ENCODE measurements at regions not wholly inside any gene's neighbourhood (a gene's known extent, or its start where the extent isn't known, plus 50 kb on each side); places are given as distances from the start of the nearest gene placed in this dataset.

DNA sequence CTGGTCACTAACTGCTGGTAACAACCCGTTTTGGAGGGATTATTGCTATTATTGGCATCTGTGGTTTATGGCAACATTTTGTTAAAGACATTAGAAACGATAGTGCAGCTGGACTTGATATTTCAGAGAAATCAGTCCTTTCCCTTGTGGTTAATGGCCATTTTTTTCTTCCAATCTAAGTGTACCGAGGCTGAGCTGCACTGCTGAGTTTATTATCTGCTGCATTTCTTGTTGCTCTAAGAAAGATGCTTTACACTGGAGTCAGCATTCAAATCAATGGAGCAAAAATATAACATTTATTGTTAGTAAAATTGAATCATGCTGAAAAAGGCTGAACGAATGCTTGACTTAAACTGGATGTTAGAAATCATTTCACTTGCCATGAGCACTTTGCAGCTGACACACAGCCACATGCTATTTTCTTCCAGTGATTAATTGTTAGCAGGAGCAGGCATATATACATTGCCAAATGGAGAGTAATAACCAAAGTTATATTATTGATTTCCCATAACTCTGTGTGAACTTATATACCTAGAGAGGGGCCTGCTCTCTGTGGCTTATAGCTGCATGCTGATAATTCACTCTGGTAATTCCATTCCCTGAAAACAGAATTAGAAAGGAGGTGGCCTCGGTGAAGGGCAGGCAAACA lies 66.5 kb upstream of the TTC29 start:
- Histone ChIP-seq H3K36me3 (no peaks in the 10 kb centered on the region), H3K9me3 (no peaks in the 10 kb centered on the region), H3K27ac (no peak overlapping the region), H3K27me3 (peaks cover 0 to 4% (median 0%) of the 10 kb centered on the region in 4 donors), H3K4me3 (no peak overlapping the region), H3K4me1 (no peaks in the 10 kb centered on the region)
- 49 to 60% methylated on average over 5 of the region's 5 CpGs for WGBS, 2 donors
- DNase-seq: no peak
- TF ChIP-seq, protein P1, sequence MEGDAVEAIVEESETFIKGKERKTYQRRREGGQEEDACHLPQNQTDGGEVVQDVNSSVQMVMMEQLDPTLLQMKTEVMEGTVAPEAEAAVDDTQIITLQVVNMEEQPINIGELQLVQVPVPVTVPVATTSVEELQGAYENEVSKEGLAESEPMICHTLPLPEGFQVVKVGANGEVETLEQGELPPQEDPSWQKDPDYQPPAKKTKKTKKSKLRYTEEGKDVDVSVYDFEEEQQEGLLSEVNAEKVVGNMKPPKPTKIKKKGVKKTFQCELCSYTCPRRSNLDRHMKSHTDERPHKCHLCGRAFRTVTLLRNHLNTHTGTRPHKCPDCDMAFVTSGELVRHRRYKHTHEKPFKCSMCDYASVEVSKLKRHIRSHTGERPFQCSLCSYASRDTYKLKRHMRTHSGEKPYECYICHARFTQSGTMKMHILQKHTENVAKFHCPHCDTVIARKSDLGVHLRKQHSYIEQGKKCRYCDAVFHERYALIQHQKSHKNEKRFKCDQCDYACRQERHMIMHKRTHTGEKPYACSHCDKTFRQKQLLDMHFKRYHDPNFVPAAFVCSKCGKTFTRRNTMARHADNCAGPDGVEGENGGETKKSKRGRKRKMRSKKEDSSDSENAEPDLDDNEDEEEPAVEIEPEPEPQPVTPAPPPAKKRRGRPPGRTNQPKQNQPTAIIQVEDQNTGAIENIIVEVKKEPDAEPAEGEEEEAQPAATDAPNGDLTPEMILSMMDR (IDR thresholded peaks at IDR 0.05): no peak
- no peak for TF ChIP-seq POLR2A (IDR thresholded peaks at IDR 0.05)
- intact Hi-C loops (cut with DNase I): no loop called here

DNA sequence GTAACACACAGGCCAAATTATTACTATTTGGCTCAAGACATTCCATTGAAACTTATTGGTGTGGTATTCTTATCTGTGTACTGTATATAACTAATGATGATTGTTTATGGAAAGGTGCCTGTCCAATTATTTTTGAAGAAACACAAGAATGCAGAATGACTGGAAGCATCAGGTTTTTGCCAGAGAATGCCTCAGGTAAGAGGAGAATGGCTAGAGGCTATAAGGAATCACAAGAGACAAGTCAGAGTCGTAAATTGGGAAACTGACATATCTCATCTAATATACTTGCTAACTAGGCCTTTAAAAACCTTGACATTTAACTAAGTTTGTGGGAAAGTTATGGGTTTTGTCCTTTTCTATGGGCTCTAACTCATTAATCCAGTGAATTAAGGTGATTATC lies 69.3 kb upstream of the TTC29 start:
- Histone ChIP-seq H3K9me3 (no peaks in the 10 kb centered on the region), H3K36me3 (no peaks in the 10 kb centered on the region), H3K27ac (no peak overlapping the region), H3K4me3 (peak overlapping the region in 1 of 4 donors; percentile 28), H3K4me1 (no peaks in the 10 kb centered on the region), H3K27me3 (peaks cover 0 to 4% (median 0%) of the 10 kb centered on the region in 4 donors)
- TF ChIP-seq POLR2A (IDR thresholded peaks at IDR 0.05): no peak
- TF ChIP-seq, protein P1 (IDR thresholded peaks at IDR 0.05): no peak
- intact Hi-C loops (cut with DNase I): no loop called here
- no peak for DNase-seq
- 62 to 71% methylated on average over 1 of the region's 1 CpG for WGBS, 2 donors

DNA sequence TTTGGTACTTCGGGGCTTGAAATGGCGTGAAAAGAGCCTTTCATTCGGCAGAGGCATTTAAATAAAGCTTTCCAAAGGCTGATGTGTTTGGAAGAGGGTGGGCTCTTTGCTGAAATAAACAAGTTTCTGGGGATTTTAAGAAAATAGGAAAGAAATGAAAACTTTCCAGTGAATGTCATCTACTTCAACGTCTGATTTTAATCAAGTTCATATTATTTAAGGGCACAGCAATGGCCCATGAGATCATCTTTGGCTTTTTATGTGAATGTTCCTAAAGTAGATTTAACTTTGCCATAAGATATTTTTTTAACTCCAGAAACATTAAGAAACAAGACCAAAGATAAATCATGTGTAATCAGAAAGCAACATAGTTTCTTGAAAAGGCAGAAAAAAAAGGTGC lies 69.8 kb upstream of the TTC29 start:
- no peak for TF ChIP-seq POLR2A (IDR thresholded peaks at IDR 0.05)
- TF ChIP-seq, protein P1 (IDR thresholded peaks at IDR 0.05): no peak
- Histone ChIP-seq H3K4me3 (peak overlapping the region in 1 of 4 donors; percentile 28), H3K36me3 (no peaks in the 10 kb centered on the region), H3K27ac (no peak overlapping the region), H3K4me1 (no peaks in the 10 kb centered on the region), H3K9me3 (no peaks in the 10 kb centered on the region), H3K27me3 (peaks cover 0 to 4% (median 0%) of the 10 kb centered on the region in 4 donors)
- 43 to 52% methylated on average over 4 of the region's 4 CpGs for WGBS, 2 donors
- intact Hi-C loops (cut with DNase I): no loop called here
- DNase-seq: no peak

DNA sequence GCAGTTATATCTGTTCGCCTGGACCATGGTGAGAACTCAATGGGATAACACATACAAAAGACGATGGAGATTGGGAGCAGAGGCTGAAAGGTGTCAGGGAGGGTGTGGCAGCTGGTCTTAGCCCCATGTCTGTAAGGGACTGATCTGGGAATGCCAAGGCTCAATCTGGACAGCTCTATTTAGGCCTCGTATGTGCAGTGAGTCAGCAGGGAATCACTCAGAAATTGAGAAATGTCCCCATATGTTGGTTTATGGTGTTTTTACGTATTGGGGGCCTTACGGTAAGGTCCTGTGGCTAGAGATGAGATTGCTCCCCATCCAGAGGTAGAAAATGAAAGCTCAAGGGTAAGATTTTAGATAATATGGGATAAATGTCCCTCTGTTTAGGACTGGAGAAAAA lies 71.4 kb upstream of the TTC29 start:
- 63 to 68% methylated on average over 5 of the region's 5 CpGs for WGBS, 2 donors
- Histone ChIP-seq H3K4me1 (no peaks in the 10 kb centered on the region), H3K9me3 (no peaks in the 10 kb centered on the region), H3K4me3 (no peak overlapping the region), H3K36me3 (no peaks in the 10 kb centered on the region), H3K27me3 (no peaks in the 10 kb centered on the region), H3K27ac (no peak overlapping the region)
- DNase-seq: no peak
- TF ChIP-seq, protein P1 (IDR thresholded peaks at IDR 0.05): no peak
- TF ChIP-seq POLR2A (IDR thresholded peaks at IDR 0.05): no peak
- intact Hi-C loops (cut with DNase I): no loop called here

DNA sequence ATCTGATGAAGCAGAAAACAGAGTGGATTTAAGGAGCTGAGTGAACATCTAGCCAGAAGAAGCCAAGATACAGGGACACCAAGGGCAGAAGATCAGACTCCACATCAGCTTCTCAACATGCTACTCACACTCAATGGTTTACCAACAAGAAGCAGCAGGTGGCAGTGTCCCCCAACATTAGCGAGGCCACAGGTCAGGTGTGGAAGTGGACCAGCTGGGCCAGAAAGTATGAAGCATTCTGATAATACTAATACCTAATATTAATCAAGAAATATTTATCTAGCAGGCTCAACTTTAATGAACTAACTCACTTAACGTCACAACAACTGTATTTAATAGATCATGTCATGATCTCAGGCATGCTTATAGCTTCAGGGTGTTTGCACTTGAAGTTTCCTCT lies 73.4 kb upstream of the TTC29 start:
- Histone ChIP-seq H3K27me3 (no peaks in the 10 kb centered on the region), H3K9me3 (no peaks in the 10 kb centered on the region), H3K4me1 (no peaks in the 10 kb centered on the region), H3K4me3 (no peak overlapping the region), H3K36me3 (no peaks in the 10 kb centered on the region), H3K27ac (no peak overlapping the region)
- intact Hi-C loops (cut with DNase I): no loop called here
- DNase-seq: no peak
- WGBS, 2 donors: 21 to 42% methylated on average over 2 of the region's 2 CpGs
- no peak for TF ChIP-seq POLR2A (IDR thresholded peaks at IDR 0.05)
- TF ChIP-seq, protein P1 (IDR thresholded peaks at IDR 0.05): peak in 5 of 6 experiments; percentile 48 to 72 (median 63)
